Lung (tissue), 11 donors: ENCODE measurements at regions not wholly inside any gene's neighbourhood (a gene's known extent, or its start where the extent isn't known, plus 50 kb on each side); places are given as distances from the start of the nearest gene placed in this dataset.

Experiments
- ATAC-seq: fragments of 200-7000 bp; cut with Tn5 transposase; one replicate; pipeline ENCODE4 v1.9.1; 2020; ENCODE audit warnings: moderate number of reproducible peaks; ENCODE audit not compliant: insufficient read depth, low FRiP score
- DNase-seq, 3 donors: peaks; one replicate each; pipeline ENCODE4 v3.0.0-alpha.2; 2013 to 2017
- H3K27ac ChIP-seq, 2 donors: one replicate each; pipeline ENCODE4 v1.5.1; 2013; ENCODE audit warnings: mild to moderate bottlenecking in 2 of 2, moderate library complexity in 2 of 2, control low read depth in 1 of 2, inconsistent platforms in 1 of 2, low read depth in 1 of 2, low read length in 1 of 2
- H3K27me3 ChIP-seq, 3 donors: one replicate each; pipeline ENCODE4 v1.5.1; 2013; ENCODE audit warnings: low read length in 2 of 3; ENCODE audit not compliant: control insufficient read depth in 3 of 3, insufficient read depth in 3 of 3
- H3K36me3 ChIP-seq, 4 donors: one replicate each; pipeline ENCODE4 v1.5.1; 2013; ENCODE audit warnings: low read length in 4 of 4, mild to moderate bottlenecking in 1 of 4, moderate library complexity in 1 of 4; ENCODE audit not compliant: control insufficient read depth in 4 of 4, insufficient read depth in 4 of 4
- H3K4me1 ChIP-seq, 5 donors: one replicate each; pipeline ENCODE4 v1.5.1; 2013; ENCODE audit warnings: low read length in 5 of 5, mild to moderate bottlenecking in 2 of 5, moderate library complexity in 1 of 5; ENCODE audit not compliant: control insufficient read depth in 5 of 5, insufficient read depth in 5 of 5
- H3K4me3 ChIP-seq: one replicate; pipeline ENCODE4 v1.5.1; 2013; ENCODE audit warnings: mild to moderate bottlenecking, control low read depth, moderate library complexity
- H3K9ac ChIP-seq, 2 donors: one replicate each; pipeline ENCODE4 v1.5.1; 2013; ENCODE audit warnings: low read length in 2 of 2, control low read depth in 1 of 2; ENCODE audit not compliant: insufficient read depth in 1 of 2
- H3K9me3 ChIP-seq, 4 donors: one replicate each; pipeline ENCODE4 v1.5.1; 2013; ENCODE audit warnings: low read length in 3 of 4, mild to moderate bottlenecking in 1 of 4, moderate library complexity in 1 of 4; ENCODE audit not compliant: control insufficient read depth in 4 of 4, insufficient read depth in 3 of 4
- CTCF ChIP-seq: IDR thresholded peaks from 2 replicates; pipeline ENCODE4 v1.5.1; 2012; ENCODE audit warnings: mild to moderate bottlenecking; ENCODE audit errors: control extremely low read depth, extremely low read depth
- WGBS, 2 donors: extraction: QIAGEN DNeasy Blood & Tissue Kit; methylation state at CpG; one replicate each; pipeline ENCODE4 v1.1.7; 2013; 5-methylcytosine and 5-hydroxymethylcytosine counted together
- donor health status: control.
- donor health status: control.
- donor health status: Bipolar disorder and iron deficiency.
- donor health status: healthy.
- donor health status: DM: yes; HTN: yes; CAD: no.

- Histone ChIP-seq H3K9ac (no peak overlapping the region), H3K4me1 (no peaks in the 10 kb centered on the region), H3K27me3 (no peaks in the 10 kb centered on the region), H3K27ac (no peak overlapping the region), H3K4me3 (no peak overlapping the region), H3K9me3 (peaks cover 0 to 2% (median 0%) of the 10 kb centered on the region in 4 donors), H3K36me3 (no peaks in the 10 kb centered on the region)
- TF ChIP-seq CTCF, result no peak
- ATAC-seq, result no peak
- WGBS, 2 donors, result 68 to 81% methylated on average over 2 of the region's 2 CpGs
- peak in 2 of 3 donors; percentile 18 to 55 for DNase-seq
Measured at GRCh38 chr13:105625691-105626090, 909.8 kb downstream of the EFNB2 start.

GRCh38 chr13:105616333-105617075 lies 919.0 kb downstream of the EFNB2 start:
- Histone ChIP-seq H3K9ac (no peak overlapping the region), H3K4me1 (peaks cover 0 to 3% (median 0%) of the 10 kb centered on the region in 5 donors), H3K9me3 (no peaks in the 10 kb centered on the region), H3K4me3 (no peak overlapping the region), H3K27me3 (no peaks in the 10 kb centered on the region), H3K27ac (no peak overlapping the region), H3K36me3 (no peaks in the 10 kb centered on the region)
- ATAC-seq (no peak), DNase-seq (peak in 1 of 3 donors; percentile 40)
- TF ChIP-seq CTCF, result no peak
- WGBS, 2 donors, result 72 to 80% methylated on average over 6 of the region's 6 CpGs

GRCh38 chr13:105612541-105612940 lies 922.9 kb downstream of the EFNB2 start:
- WGBS, 2 donors, result 88 to 90% methylated on average over 5 of the region's 5 CpGs
- no peaks in the 10 kb centered on the region for H3K9me3 ChIP-seq
- no peaks in the 10 kb centered on the region for H3K36me3 ChIP-seq
- H3K27ac ChIP-seq, result no peak overlapping the region
- no peak for TF ChIP-seq CTCF
- H3K4me3 ChIP-seq, result no peak overlapping the region
- DNase-seq, result no peak
- no peaks in the 10 kb centered on the region for H3K27me3 ChIP-seq
- no peak for ATAC-seq
- H3K4me1 ChIP-seq, result peaks cover 0 to 5% (median 0%) of the 10 kb centered on the region in 5 donors
- no peak overlapping the region for H3K9ac ChIP-seq
